Mesendoderm (in vitro differentiated cells): ENCODE measurements at regions not wholly inside any gene's neighbourhood (a gene's known extent, or its start where the extent isn't known, plus 50 kb on each side); places are given as distances from the start of the nearest gene placed in this dataset.
"Not testable (repeated sequence)": the region's sequence is repeated elsewhere in the genome, so short reads cannot be mapped to it uniquely, and the experiment has no call there.

ENCODE experiments used
- DNase-seq: peaks from one replicate; pipeline ENCODE4 v3.0.0; 2013
- H2AK5ac ChIP-seq: 2 replicates; pipeline ENCODE4 v1.6.1; 2013; ENCODE audit warnings: low read length, inconsistent platforms
- H2BK120ac ChIP-seq: 2 replicates; pipeline ENCODE4 v1.6.1; 2013; ENCODE audit warnings: low read depth, mild to moderate bottlenecking, low read length, moderate library complexity, mixed read lengths
- H2BK15ac ChIP-seq: replicated peaks from 2 replicates; pipeline ENCODE4 v1.6.1; 2013; ENCODE audit warnings: low read depth, mild to moderate bottlenecking, moderate library complexity
- H2BK5ac ChIP-seq: 2 replicates; pipeline ENCODE4 v1.6.1; 2013; ENCODE audit warnings: low read length, inconsistent platforms
- H3K18ac ChIP-seq: 2 replicates; pipeline ENCODE4 v1.6.1; 2013; ENCODE audit warnings: mild to moderate bottlenecking, low read length, mixed read lengths
- H3K23ac ChIP-seq: one replicate; pipeline ENCODE4 v1.6.1; 2013; ENCODE audit warnings: low read length
- H3K27ac ChIP-seq: 2 replicates; pipeline ENCODE4 v1.5.1; 2013; ENCODE audit warnings: low read depth, mild to moderate bottlenecking, inconsistent platforms, low read length, moderate library complexity
- H3K27me3 ChIP-seq: 2 replicates; pipeline ENCODE4 v1.6.1; 2013; ENCODE audit warnings: low read length, control low read depth, mild to moderate bottlenecking, inconsistent platforms; ENCODE audit not compliant: insufficient read depth, poor library complexity
- H3K36me3 ChIP-seq: 2 replicates; pipeline ENCODE4 v1.6.1; 2013; ENCODE audit warnings: low read length, inconsistent platforms; ENCODE audit not compliant: control insufficient read depth, insufficient read depth
- H3K4ac ChIP-seq: one replicate; pipeline ENCODE4 v1.6.1; 2013; ENCODE audit warnings: low read depth, mild to moderate bottlenecking, low read length, moderate library complexity
- H3K4me1 ChIP-seq: 2 replicates; pipeline ENCODE4 v1.6.1; 2013; ENCODE audit warnings: low read depth, low read length, inconsistent platforms; ENCODE audit not compliant: control insufficient read depth
- H3K4me2 ChIP-seq: 2 replicates; pipeline ENCODE4 v1.6.1; 2013; ENCODE audit warnings: low read length
- H3K4me3 ChIP-seq: 2 replicates; pipeline ENCODE4 v1.5.1; 2013; ENCODE audit warnings: mild to moderate bottlenecking, low read length
- H3K56ac ChIP-seq: one replicate; pipeline ENCODE4 v1.6.1; 2013; ENCODE audit warnings: low read length
- H3K79me1 ChIP-seq: 2 replicates; pipeline ENCODE4 v1.6.1; 2013; ENCODE audit warnings: low read length, inconsistent platforms
- H3K79me2 ChIP-seq: 2 replicates; pipeline ENCODE4 v1.6.1; 2013; ENCODE audit warnings: mild to moderate bottlenecking, low read length; ENCODE audit not compliant: control insufficient read depth, insufficient read depth
- H3K9ac ChIP-seq: 2 replicates; pipeline ENCODE4 v1.6.1; 2013; ENCODE audit warnings: low read length, inconsistent platforms
- H4K5ac ChIP-seq: one replicate; pipeline ENCODE4 v1.6.1; 2013; ENCODE audit warnings: low read length
- H4K8ac ChIP-seq: one replicate; pipeline ENCODE4 v1.6.1; 2013; ENCODE audit warnings: low read depth, mild to moderate bottlenecking, control low read depth, low read length, moderate library complexity
- WGBS: extraction: QIAGEN DNeasy Blood & Tissue Kit; methylation state at CpG from one replicate; pipeline ENCODE4 v1.1.7; 2013; ENCODE audit warnings: low lambda C conversion rate, missing lambda C conversion rate; ENCODE audit not compliant: insufficient coverage; ENCODE audit errors: extremely low coverage; 5-methylcytosine and 5-hydroxymethylcytosine counted together

- DNase-seq, result peak; percentile 87
- Histone ChIP-seq H3K79me1 (no peaks in the 10 kb centered on the region), H3K79me2 (no peaks in the 10 kb centered on the region), H2BK120ac (no peak overlapping the region), H3K9ac (no peak overlapping the region), H2BK5ac (no peak overlapping the region), H2AK5ac (no peak overlapping the region), H3K4me2 (no peak overlapping the region), H3K4me3 (no peak overlapping the region), H3K36me3 (no peaks in the 10 kb centered on the region), H3K56ac (no peak overlapping the region), H3K4ac (no peak overlapping the region), H3K23ac (no peak overlapping the region), H4K8ac (no peak overlapping the region), H3K27me3 (no peaks in the 10 kb centered on the region), H2BK15ac (no peak overlapping the region), H3K27ac (no peak overlapping the region), H4K5ac (no peak overlapping the region), H3K18ac (no peak overlapping the region), H3K4me1 (no peaks in the 10 kb centered on the region)
- no CpG with 5 or more reads among the region's 5 CpGs for WGBS
These were observed 1705.0 kb downstream of the OLFM4 start for GRCh38 chr13:54733639-54734038.

GRCh38 chr13:54737211-54737610, 1708.6 kb downstream of the OLFM4 start:
- not testable (repeated sequence) for H2BK120ac ChIP-seq, H3K4me3 ChIP-seq, H3K4me2 ChIP-seq, DNase-seq, H3K4me1 ChIP-seq, H2AK5ac ChIP-seq, H3K18ac ChIP-seq, H2BK5ac ChIP-seq, H3K56ac ChIP-seq, H4K8ac ChIP-seq, H3K36me3 ChIP-seq, H2BK15ac ChIP-seq, H3K27ac ChIP-seq, H3K23ac ChIP-seq, H3K79me2 ChIP-seq, H3K9ac ChIP-seq, H4K5ac ChIP-seq, H3K4ac ChIP-seq, H3K79me1 ChIP-seq, H3K27me3 ChIP-seq
- WGBS, result no CpG with 5 or more reads among the region's 21 CpGs

GRCh38 chr13:54742984-54743383, 1714.4 kb downstream of the OLFM4 start:
- no peak overlapping the region for H4K8ac ChIP-seq

GRCh38 chr13:54744747-54745146, 1716.1 kb downstream of the OLFM4 start:
- DNase-seq, result no peak
- Histone ChIP-seq H3K18ac (no peak overlapping the region), H3K4ac (no peak overlapping the region), H3K79me2 (no peaks in the 10 kb centered on the region), H3K27ac (no peak overlapping the region), H3K4me3 (no peak overlapping the region), H4K5ac (no peak overlapping the region), H3K56ac (no peak overlapping the region), H3K36me3 (no peaks in the 10 kb centered on the region), H2AK5ac (no peak overlapping the region), H2BK5ac (no peak overlapping the region), H3K27me3 (no peaks in the 10 kb centered on the region), H3K79me1 (no peaks in the 10 kb centered on the region), H3K9ac (no peak overlapping the region), H2BK120ac (no peak overlapping the region), H3K4me1 (no peaks in the 10 kb centered on the region), H4K8ac (no peak overlapping the region), H3K4me2 (no peak overlapping the region), H3K23ac (no peak overlapping the region), H2BK15ac (no peak overlapping the region)

More at GRCh38 chr13:54742984-54743383, 1714.4 kb downstream of the OLFM4 start:
- Histone ChIP-seq H3K4ac (no peak overlapping the region), H3K36me3 (no peaks in the 10 kb centered on the region), H3K4me2 (no peak overlapping the region), H3K27me3 (no peaks in the 10 kb centered on the region), H3K23ac (no peak overlapping the region), H3K4me1 (no peaks in the 10 kb centered on the region), H3K56ac (no peak overlapping the region), H2BK120ac (no peak overlapping the region), H3K9ac (no peak overlapping the region), H2BK15ac (no peak overlapping the region), H2AK5ac (no peak overlapping the region), H3K4me3 (no peak overlapping the region), H4K5ac (no peak overlapping the region), H3K79me1 (no peaks in the 10 kb centered on the region), H3K18ac (no peak overlapping the region), H3K27ac (no peak overlapping the region), H3K79me2 (no peaks in the 10 kb centered on the region), H2BK5ac (no peak overlapping the region)
- no peak for DNase-seq

GRCh38 chr13:54750521-54750920, 1721.9 kb downstream of the OLFM4 start:
- Histone ChIP-seq H3K18ac (no peak overlapping the region), H2BK120ac (no peak overlapping the region), H3K27ac (no peak overlapping the region), H3K36me3 (no peaks in the 10 kb centered on the region), H2BK5ac (no peak overlapping the region), H3K9ac (no peak overlapping the region), H3K23ac (no peak overlapping the region), H4K8ac (no peak overlapping the region), H3K56ac (no peak overlapping the region), H2BK15ac (no peak overlapping the region), H3K27me3 (no peaks in the 10 kb centered on the region), H3K4me2 (no peak overlapping the region), H3K79me2 (no peaks in the 10 kb centered on the region), H3K4me1 (no peaks in the 10 kb centered on the region), H3K4me3 (no peak overlapping the region), H2AK5ac (no peak overlapping the region), H3K4ac (no peak overlapping the region), H3K79me1 (no peaks in the 10 kb centered on the region), H4K5ac (no peak overlapping the region)
- no CpG with 5 or more reads among the region's 3 CpGs for WGBS
- no peak for DNase-seq

DNA sequence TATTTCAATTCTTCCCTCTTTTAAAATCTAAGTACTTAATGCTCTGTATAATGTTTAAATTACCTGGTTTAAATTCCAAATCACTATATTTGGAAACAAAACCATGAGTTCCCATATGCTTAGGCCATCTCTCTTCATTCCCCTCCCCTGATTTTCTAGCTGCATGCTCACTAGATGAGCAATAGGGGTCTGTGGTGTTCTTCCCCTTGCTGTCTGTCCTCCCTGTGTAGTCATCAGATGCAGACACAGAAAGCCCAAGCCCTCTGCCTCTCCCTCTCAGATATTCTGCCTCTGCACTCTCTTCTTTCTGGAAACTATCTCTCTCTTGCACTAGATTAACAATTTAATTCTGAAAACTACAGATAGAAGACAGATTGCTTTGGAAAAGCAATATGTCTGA, 1730.2 kb downstream of the OLFM4 start:
- H3K18ac ChIP-seq, result no peak overlapping the region
- H3K4me1 ChIP-seq, result no peaks in the 10 kb centered on the region
- peak; percentile 50 for DNase-seq
- no peak overlapping the region for H4K8ac ChIP-seq
- no peak overlapping the region for H3K27ac ChIP-seq
- H3K36me3 ChIP-seq, result no peaks in the 10 kb centered on the region
- H3K4me3 ChIP-seq, result no peak overlapping the region
- no peak overlapping the region for H2AK5ac ChIP-seq
- H3K4me2 ChIP-seq, result no peak overlapping the region
- H3K79me1 ChIP-seq, result no peaks in the 10 kb centered on the region
- no peak overlapping the region for H3K4ac ChIP-seq
- no peaks in the 10 kb centered on the region for H3K79me2 ChIP-seq
- no peak overlapping the region for H2BK5ac ChIP-seq
- no peak overlapping the region for H3K23ac ChIP-seq
- H2BK120ac ChIP-seq, result no peak overlapping the region
- no peak overlapping the region for H4K5ac ChIP-seq
- no peak overlapping the region for H3K9ac ChIP-seq
- H3K56ac ChIP-seq, result no peak overlapping the region
- no peaks in the 10 kb centered on the region for H3K27me3 ChIP-seq
- H2BK15ac ChIP-seq, result no peak overlapping the region
